Retinal pigment epithelial cell (primary cell): ENCODE measurements at regions not wholly inside any gene's neighbourhood (a gene's known extent, or its start where the extent isn't known, plus 50 kb on each side); places are given as distances from the start of the nearest gene placed in this dataset.

Experiments used
- DNase-seq: peaks from one replicate; pipeline ENCODE4 v3.0.0-alpha.2; 2010; ENCODE audit warnings: low read depth
- H3K4me3 ChIP-seq: 2 replicates; pipeline ENCODE4 v1.5.1; 2011; ENCODE audit warnings: mild to moderate bottlenecking, low read length, control low read depth, moderate library complexity
- CTCF ChIP-seq: conservative IDR thresholded peaks from 2 replicates; pipeline ENCODE4 v1.5.1; 2011; ENCODE audit warnings: low read depth, low read length, control low read depth, inconsistent platforms

GRCh38 chr2:212677466-212677865 lies 138.9 kb upstream of the ERBB4 start:
- no peak for TF ChIP-seq CTCF
- DNase-seq: no peak
- H3K4me3 ChIP-seq: no peak overlapping the region

DNA sequence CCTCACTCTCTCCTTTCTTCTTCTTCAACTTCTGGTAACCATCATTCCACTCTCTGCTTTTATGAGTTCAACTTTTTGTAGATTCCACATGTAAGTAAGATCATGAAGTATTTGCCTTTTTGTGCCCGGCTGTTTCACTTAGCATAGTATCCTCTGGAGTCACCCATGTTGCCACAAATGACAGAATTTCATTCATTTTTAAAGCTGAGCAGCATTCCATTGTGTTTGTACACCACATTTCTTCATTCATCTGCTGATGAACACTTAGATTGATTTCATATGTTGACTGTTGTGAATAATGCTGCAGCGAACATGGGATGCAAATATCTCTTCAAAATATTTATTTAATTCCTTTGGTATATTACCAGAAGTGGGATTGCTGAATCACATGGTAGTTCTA lies 133.6 kb upstream of the ERBB4 start:
- TF ChIP-seq CTCF: no peak
- DNase-seq: no peak
- no peak overlapping the region for H3K4me3 ChIP-seq

DNA sequence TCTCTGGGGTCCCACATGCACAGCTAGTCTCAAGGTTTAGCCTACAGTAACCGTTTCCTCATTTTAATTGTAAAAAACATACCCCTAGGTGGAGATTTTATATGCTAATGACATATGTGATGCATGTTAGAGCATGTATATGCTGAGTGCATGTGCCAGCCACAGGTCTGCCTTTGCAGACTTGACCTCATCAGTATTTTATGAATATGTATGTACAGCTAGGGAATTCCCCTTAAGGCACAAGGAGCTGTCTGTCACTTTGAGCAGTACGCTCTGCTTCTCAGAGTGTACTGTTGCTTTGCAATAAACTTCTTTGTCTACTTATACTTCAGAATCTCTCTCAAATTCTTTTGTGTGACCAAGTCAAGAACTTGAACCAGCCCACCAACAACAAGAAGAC lies 131.2 kb upstream of the ERBB4 start:
- DNase-seq: no peak
- no peak for TF ChIP-seq CTCF
- no peak overlapping the region for H3K4me3 ChIP-seq

GRCh38 chr2:212667751-212668316 lies 129.2 kb upstream of the ERBB4 start:
- DNase-seq: no peak
- H3K4me3 ChIP-seq: no peak overlapping the region
- no peak for TF ChIP-seq CTCF

- no peak overlapping the region for H3K4me3 ChIP-seq
- TF ChIP-seq CTCF: no peak
- DNase-seq: peak; percentile 36
Observed at GRCh38 chr2:212665948-212666347, 127.3 kb upstream of the ERBB4 start.

GRCh38 chr2:212659441-212659840 lies 120.8 kb upstream of the ERBB4 start:
- DNase-seq: no peak
- TF ChIP-seq CTCF: no peak
- H3K4me3 ChIP-seq: no peak overlapping the region

DNA sequence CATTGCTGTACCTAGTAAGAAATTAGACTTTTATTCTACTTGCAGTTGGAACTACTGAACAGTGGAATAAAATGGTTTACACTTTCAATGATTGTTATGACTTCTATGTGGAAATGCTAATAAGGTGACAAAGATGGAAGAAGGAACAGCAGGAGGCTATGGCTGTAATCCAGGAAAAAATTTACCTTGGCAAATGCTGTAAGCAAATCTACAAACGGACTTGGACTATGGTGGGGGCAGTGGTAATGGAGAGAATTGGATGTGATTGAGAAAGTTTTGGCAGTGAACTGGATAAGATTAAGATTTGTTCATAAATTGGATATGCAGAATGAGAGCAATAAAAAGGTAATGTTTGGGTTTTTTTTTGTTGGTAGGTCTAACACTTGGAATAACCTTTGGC lies 111.0 kb upstream of the ERBB4 start:
- DNase-seq: no peak
- H3K4me3 ChIP-seq: no peak overlapping the region
- TF ChIP-seq CTCF: no peak
